K562 (cell line): ENCODE measurements at regions not wholly inside any gene's neighbourhood (a gene's known extent, or its start where the extent isn't known, plus 50 kb on each side); places are given as distances from the start of the nearest gene placed in this dataset.

Experiments used
- FOS ChIP-seq: IDR thresholded peaks from 3 replicates; pipeline ENCODE4 v1.6.1; 2011; ENCODE audit not compliant: insufficient read length; ENCODE audit errors: extremely low read depth
- JUNB ChIP-seq: fragments of 450-650 bp; formaldehyde crosslinking; conservative IDR thresholded peaks from 2 replicates; pipeline ENCODE4 v1.4.0; 2020; ENCODE audit warnings: mild to moderate bottlenecking
- KLF16 ChIP-seq: IDR thresholded peaks from 2 replicates; pipeline ENCODE4 v1.6.1; 2016; ENCODE audit warnings: antibody characterized with exemption
- MBD2 ChIP-seq: sonication (generic); IDR thresholded peaks from 2 replicates; pipeline ENCODE4 v1.6.1; 2016; ENCODE audit warnings: low read depth, borderline replicate concordance
- NR2C2 ChIP-seq, 2 experiments: fragments of 200-800 bp in 1 of 2; sonication (Bioruptor generic) in 1 of 2; sonication (generic) in 1 of 2; formaldehyde crosslinking in 1 of 2; IDR thresholded peaks; 2 replicates each; pipeline versions ENCODE4 v1.6.1 to v1.8.0; 2016 to 2022; ENCODE audit warnings: mild to moderate bottlenecking in 1 of 2, missing compliant biosample characterization in 1 of 2, missing genetic modification characterization in 1 of 2, missing genetic modification reagents in 1 of 2
- TRIM24 ChIP-seq, 2 experiments: fragments of 450-650 bp; IDR thresholded peaks; 2 replicates each; pipeline ENCODE4 v1.6.1; 2016
- ZBTB40 ChIP-seq, 2 experiments: fragments of 450-650 bp in 1 of 2; sonication (generic) in 1 of 2; formaldehyde crosslinking in 1 of 2; IDR thresholded peaks; 2 replicates each; pipeline versions ENCODE4 v1.7.1 to v1.9.0; 2016 to 2022; ENCODE audit warnings: inconsistent platforms in 1 of 2, mild to moderate bottlenecking in 1 of 2, missing genetic modification reagents in 1 of 2
- ZNF263 ChIP-seq: sonication (generic); formaldehyde crosslinking; IDR thresholded peaks from 2 replicates; pipeline ENCODE4 v1.8.0; 2022; ENCODE audit warnings: mild to moderate bottlenecking, missing genetic modification reagents, borderline replicate concordance
- ZNF398 ChIP-seq: fragments of 250-450 bp; sonication (Bioruptor Pico); IDR thresholded peaks from 2 replicates; pipeline ENCODE4 v1.8.0; 2021; ENCODE audit warnings: moderate library complexity, mild to moderate bottlenecking, inconsistent platforms

- TF ChIP-seq ZBTB40 (IDR thresholded peaks at IDR 0.05) (no peak), ZBTB40 (CRISPR knock-in tag; IDR thresholded peaks at IDR 0.05) (no peak), NR2C2 (CRISPR knock-in tag; IDR thresholded peaks at IDR 0.05) (no peak), NR2C2 (tag; IDR thresholded peaks at IDR 0.05) (no peak), ZNF398 (CRISPR knock-in tag) (no peak), MBD2 (no peak), FOS (no peak), JUNB (no peak), TRIM24 (IDR thresholded peaks at IDR 0.05) (no peak), ZNF263 (CRISPR knock-in tag) (no peak), KLF16 (no peak)
Measured at GRCh38 chr6:132053511-132053910, 102.3 kb upstream of the CCN2 start (continued).
